SJCRH30 (cell line): ENCODE measurements at regions not wholly inside any gene's neighbourhood (a gene's known extent, or its start where the extent isn't known, plus 50 kb on each side); places are given as distances from the start of the nearest gene placed in this dataset.

Experiments used
- DNase-seq, 2 experiments: peaks; one replicate each; pipeline ENCODE4 v3.0.0-alpha.2; 2015 to 2020
- H3K27ac ChIP-seq: fragments of 250-450 bp; sonication (Bioruptor Pico); 2 replicates; pipeline ENCODE4 v1.5.1; 2020; ENCODE audit warnings: mild to moderate bottlenecking, moderate library complexity
- H3K27me3 ChIP-seq: fragments of 250-450 bp; sonication (Bioruptor Pico); 2 replicates; pipeline ENCODE4 v1.5.1; 2020; ENCODE audit warnings: mild to moderate bottlenecking, moderate library complexity
- H3K36me3 ChIP-seq: fragments of 250-450 bp; sonication (Bioruptor Pico); 2 replicates; pipeline ENCODE4 v1.5.1; 2020; ENCODE audit warnings: mild to moderate bottlenecking, moderate library complexity
- H3K4me1 ChIP-seq: fragments of 250-450 bp; sonication (Bioruptor Pico); 2 replicates; pipeline ENCODE4 v1.5.1; 2020; ENCODE audit warnings: mild to moderate bottlenecking, moderate library complexity
- H3K4me3 ChIP-seq: fragments of 250-450 bp; sonication (Bioruptor Pico); 2 replicates; pipeline ENCODE4 v1.5.1; 2020; ENCODE audit warnings: mild to moderate bottlenecking, moderate library complexity
- H3K9me3 ChIP-seq: fragments of 250-450 bp; sonication (Bioruptor Pico); replicated peaks from 2 replicates; pipeline ENCODE4 v1.5.1; 2020; ENCODE audit warnings: mild to moderate bottlenecking, moderate library complexity

DNA sequence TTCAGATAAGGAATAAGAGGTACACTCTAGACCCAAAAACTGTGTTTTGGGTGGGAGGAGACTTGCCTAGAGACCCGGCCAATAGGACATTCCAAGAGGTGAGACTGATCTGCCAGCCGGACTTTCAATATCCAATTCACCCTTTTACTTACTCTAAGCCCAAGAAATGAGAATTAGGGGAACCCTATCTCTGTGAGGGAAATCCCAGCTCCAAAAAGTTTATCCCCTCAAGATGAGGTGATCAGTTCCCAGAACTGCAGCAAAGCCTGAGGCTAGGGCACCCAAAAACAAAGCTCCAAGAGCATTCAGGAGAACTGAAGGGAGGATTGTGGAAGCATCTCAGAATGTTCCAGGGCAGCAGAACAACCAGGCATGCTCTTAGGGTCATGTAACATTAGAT, 251.7 kb downstream of the PTTG2 start:
- Histone ChIP-seq H3K4me3 (no peak overlapping the region), H3K4me1 (no peaks in the 10 kb centered on the region), H3K36me3 (no peaks in the 10 kb centered on the region), H3K27me3 (no peaks in the 10 kb centered on the region), H3K27ac (no peak overlapping the region), H3K9me3 (no peaks in the 10 kb centered on the region)
- DNase-seq, result no peak

GRCh38 chr4:38213083-38213805, 253.0 kb downstream of the PTTG2 start:
- Histone ChIP-seq H3K4me1 (no peaks in the 10 kb centered on the region), H3K36me3 (no peaks in the 10 kb centered on the region), H3K9me3 (no peaks in the 10 kb centered on the region), H3K27me3 (no peaks in the 10 kb centered on the region), H3K27ac (no peak overlapping the region), H3K4me3 (no peak overlapping the region)
- DNase-seq, result no peak

- H3K27me3 ChIP-seq, result no peaks in the 10 kb centered on the region; the same call in 1 of the 2 replicates
- no peak overlapping the region for H3K4me3 ChIP-seq
- no peaks in the 10 kb centered on the region for H3K36me3 ChIP-seq
- DNase-seq, result no peak
- H3K9me3 ChIP-seq, result no peaks in the 10 kb centered on the region
- no peak overlapping the region for H3K27ac ChIP-seq
- H3K4me1 ChIP-seq, result no peaks in the 10 kb centered on the region
These were observed 262.7 kb downstream of the PTTG2 start for GRCh38 chr4:38222892-38223291.

- DNase-seq, result no peak
- Histone ChIP-seq H3K27me3 (no peaks in the 10 kb centered on the region; the same call in 1 of the 2 replicates), H3K27ac (no peak overlapping the region), H3K36me3 (no peaks in the 10 kb centered on the region), H3K9me3 (no peaks in the 10 kb centered on the region), H3K4me3 (no peak overlapping the region), H3K4me1 (no peaks in the 10 kb centered on the region)
These were observed 263.1 kb downstream of the PTTG2 start for GRCh38 chr4:38223306-38223705.

DNA sequence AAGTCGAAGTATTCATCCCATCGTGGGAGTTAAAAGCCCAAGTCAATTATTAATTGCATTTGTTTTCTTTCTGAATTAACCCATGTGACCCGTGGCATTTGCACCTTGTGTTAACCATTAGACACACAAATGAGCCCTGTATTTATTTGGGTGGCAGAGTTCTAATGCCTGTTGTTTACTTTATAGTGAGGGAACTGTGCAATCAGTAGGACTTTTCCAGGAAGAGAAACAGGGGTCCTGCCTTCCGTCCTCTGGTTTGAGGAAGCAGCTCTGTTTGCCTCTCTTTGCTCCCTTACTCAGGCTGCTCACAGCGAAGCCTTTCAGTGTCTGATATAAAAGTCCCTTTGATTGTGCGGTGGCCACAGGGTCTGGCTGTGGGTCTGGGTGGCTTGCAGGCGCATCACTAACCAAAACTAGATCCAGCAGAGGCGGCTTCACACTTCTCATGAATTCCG, 263.6 kb downstream of the PTTG2 start:
- no peak overlapping the region for H3K27ac ChIP-seq
- peaks cover 3% of the 10 kb centered on the region; the same call in 1 of the 2 replicates for H3K27me3 ChIP-seq
- no peaks in the 10 kb centered on the region for H3K9me3 ChIP-seq
- no peaks in the 10 kb centered on the region for H3K4me1 ChIP-seq
- H3K4me3 ChIP-seq, result no peak overlapping the region
- no peak for DNase-seq
- H3K36me3 ChIP-seq, result no peaks in the 10 kb centered on the region

- Histone ChIP-seq H3K4me1 (no peaks in the 10 kb centered on the region), H3K27ac (no peak overlapping the region), H3K27me3 (peaks cover 6% of the 10 kb centered on the region), H3K9me3 (no peaks in the 10 kb centered on the region), H3K36me3 (no peaks in the 10 kb centered on the region), H3K4me3 (no peak overlapping the region)
- DNase-seq, result no peak
These were observed 264.7 kb downstream of the PTTG2 start for GRCh38 chr4:38224850-38225249.

GRCh38 chr4:38226170-38226569, 266.0 kb downstream of the PTTG2 start:
- H3K4me1 ChIP-seq, result no peaks in the 10 kb centered on the region
- DNase-seq, result no peak
- H3K36me3 ChIP-seq, result no peaks in the 10 kb centered on the region
- H3K4me3 ChIP-seq, result no peak overlapping the region
- peaks cover 10% of the 10 kb centered on the region for H3K27me3 ChIP-seq
- no peaks in the 10 kb centered on the region for H3K9me3 ChIP-seq
- no peak overlapping the region for H3K27ac ChIP-seq

DNA sequence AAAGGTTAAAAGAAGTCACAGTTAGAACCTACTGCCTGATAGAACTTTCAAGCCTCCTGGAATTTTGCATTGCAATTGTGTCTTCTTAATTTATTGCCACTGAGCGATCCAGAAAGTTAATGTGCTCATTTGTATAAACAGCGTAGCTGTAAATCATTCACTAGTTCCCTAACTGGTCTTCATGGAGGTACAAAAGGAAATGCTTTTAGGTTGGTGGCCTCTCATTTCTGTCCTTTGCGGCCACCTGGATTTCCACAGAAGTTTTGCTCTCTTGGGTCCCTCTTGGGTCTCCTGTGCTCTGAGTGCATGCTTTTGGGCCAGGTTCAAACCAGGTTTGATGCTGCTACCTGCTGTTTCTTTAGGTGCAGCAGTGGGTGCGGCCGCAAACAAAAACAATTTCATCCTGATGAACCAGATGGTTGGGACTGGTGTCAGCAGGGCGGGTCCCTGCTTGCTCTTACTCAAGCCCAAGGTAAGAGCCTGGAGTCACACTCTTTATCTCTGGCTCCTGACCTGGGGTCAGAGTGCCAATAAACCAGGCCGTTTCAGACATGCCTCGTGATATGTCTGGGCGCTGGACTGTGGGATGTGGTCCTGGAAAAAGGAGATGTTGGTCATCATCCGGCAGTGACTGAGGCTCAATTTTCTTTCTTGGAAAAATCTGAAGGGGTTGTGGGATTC, 270.1 kb downstream of the PTTG2 start:
- DNase-seq, result no peak
- H3K36me3 ChIP-seq, result no peaks in the 10 kb centered on the region
- H3K9me3 ChIP-seq, result peaks cover 2% of the 10 kb centered on the region; the same call in 1 of the 2 replicates
- H3K4me3 ChIP-seq, result no peak overlapping the region
- no peak overlapping the region for H3K27ac ChIP-seq
- no peaks in the 10 kb centered on the region for H3K4me1 ChIP-seq
- H3K27me3 ChIP-seq, result peaks cover 10% of the 10 kb centered on the region

DNA sequence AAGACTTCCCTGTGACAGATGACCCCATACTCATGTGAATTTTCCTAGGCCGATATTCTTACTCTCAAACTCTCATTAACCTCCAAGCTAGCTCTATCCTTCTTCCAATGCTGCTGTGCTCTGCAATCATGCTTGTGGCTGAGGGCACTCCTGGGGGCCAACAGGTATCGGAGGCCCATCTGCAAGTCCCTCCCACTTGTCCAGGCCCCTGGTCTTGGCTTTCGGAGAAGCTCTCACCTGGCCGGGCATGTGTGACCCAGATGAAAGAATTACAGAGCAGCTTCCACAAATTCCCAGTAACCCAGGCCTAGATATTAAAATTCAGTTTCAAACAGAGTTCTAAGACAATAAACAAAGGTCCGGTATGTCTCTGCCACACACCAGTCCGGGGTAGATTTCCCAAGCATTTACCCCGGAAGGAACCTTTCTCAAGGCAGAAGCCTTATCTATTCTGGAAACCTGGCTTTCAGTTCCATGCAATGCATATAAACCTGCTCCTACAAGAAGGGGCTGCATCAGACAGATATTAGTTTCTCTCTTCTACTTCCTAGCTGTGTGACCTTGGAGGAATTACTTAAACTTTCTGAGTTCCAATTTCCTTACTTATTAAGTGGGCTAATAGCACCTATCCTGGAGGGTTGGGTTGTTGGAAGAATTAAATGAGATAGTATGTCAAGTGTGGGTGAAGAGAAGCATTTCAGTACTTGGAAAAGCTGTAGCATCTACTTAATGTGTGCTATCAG, 270.8 kb downstream of the PTTG2 start:
- no peaks in the 10 kb centered on the region for H3K4me1 ChIP-seq
- no peak for DNase-seq
- H3K27ac ChIP-seq, result no peak overlapping the region
- H3K36me3 ChIP-seq, result no peaks in the 10 kb centered on the region
- H3K9me3 ChIP-seq, result peaks cover 2% of the 10 kb centered on the region; the same call in 1 of the 2 replicates
- no peak overlapping the region for H3K4me3 ChIP-seq
- peaks cover 10% of the 10 kb centered on the region for H3K27me3 ChIP-seq

GRCh38 chr4:38231626-38232025, 271.4 kb downstream of the PTTG2 start:
- DNase-seq, result no peak
- no peak overlapping the region for H3K4me3 ChIP-seq
- H3K9me3 ChIP-seq, result peaks cover 2% of the 10 kb centered on the region; the same call in 1 of the 2 replicates
- peaks cover 10% of the 10 kb centered on the region for H3K27me3 ChIP-seq
- H3K4me1 ChIP-seq, result no peaks in the 10 kb centered on the region
- H3K27ac ChIP-seq, result no peak overlapping the region
- no peaks in the 10 kb centered on the region for H3K36me3 ChIP-seq

DNA sequence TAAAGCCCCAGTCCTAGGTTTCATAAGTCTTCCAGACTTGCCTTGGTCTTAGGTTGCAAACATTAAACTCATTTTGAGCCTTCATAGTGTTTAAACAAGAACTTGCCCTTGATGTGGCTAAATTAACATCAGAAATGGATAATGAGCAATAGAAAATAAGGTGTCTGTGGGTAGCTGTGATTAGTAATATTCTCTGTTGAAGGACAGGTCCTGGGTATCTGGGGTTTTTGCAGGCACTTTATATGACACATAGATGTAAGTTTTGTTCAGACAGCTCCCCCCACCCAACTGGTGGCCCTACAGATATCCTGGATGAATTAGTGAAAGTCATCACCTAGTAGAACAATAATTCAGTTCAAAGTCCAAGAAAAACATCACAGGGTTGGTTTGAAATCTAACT, 272.5 kb downstream of the PTTG2 start:
- peaks cover 10% of the 10 kb centered on the region for H3K27me3 ChIP-seq
- H3K4me1 ChIP-seq, result no peaks in the 10 kb centered on the region
- H3K4me3 ChIP-seq, result no peak overlapping the region
- H3K9me3 ChIP-seq, result peaks cover 2% of the 10 kb centered on the region; the same call in 1 of the 2 replicates
- no peaks in the 10 kb centered on the region for H3K36me3 ChIP-seq
- H3K27ac ChIP-seq, result no peak overlapping the region
- DNase-seq, result no peak

DNA sequence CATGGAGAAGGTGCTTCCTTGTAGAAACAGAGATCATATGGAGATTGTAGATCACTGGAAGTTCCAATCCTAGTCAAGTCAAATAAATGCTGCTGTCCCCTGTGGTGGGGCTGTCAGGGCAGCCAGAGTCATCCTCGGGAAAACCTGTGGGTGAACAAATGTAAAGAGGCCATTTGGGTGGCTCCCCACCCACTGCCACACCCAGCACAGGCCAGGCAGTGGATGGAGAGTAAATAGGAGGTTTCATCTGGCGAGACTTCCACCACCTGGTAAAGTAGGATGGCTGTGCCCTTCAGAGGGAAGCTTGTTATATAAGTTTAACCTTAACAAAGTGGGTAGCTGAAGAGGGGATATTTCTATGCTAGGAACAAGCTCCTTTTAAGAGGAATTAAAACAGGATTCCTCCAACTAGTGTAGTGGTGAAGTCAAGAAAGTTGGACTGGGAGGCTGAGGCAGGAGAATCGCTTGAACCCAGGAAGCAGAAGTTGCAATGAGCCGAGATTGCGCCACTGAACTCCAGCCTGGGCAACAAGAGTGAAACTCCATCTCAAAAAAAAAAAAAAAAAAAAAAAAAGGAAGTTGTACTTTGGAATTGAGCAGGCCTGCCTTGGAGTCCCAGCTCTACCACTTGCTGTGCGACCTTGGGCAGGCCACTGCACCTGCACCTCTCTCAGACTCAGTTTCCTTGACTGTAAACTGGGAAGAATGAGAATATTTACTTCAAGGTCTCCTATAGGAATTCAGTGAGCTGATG, 273.7 kb downstream of the PTTG2 start:
- Histone ChIP-seq H3K9me3 (peaks cover 2% of the 10 kb centered on the region; the same call in 1 of the 2 replicates), H3K4me1 (no peaks in the 10 kb centered on the region), H3K36me3 (no peaks in the 10 kb centered on the region), H3K4me3 (no peak overlapping the region), H3K27ac (no peak overlapping the region), H3K27me3 (peaks cover 7% of the 10 kb centered on the region)
- DNase-seq, result no peak

GRCh38 chr4:38235354-38235753, 275.2 kb downstream of the PTTG2 start:
- no peak overlapping the region for H3K27ac ChIP-seq
- peaks cover 2% of the 10 kb centered on the region; the same call in 1 of the 2 replicates for H3K9me3 ChIP-seq
- no peaks in the 10 kb centered on the region for H3K36me3 ChIP-seq
- H3K27me3 ChIP-seq, result no peaks in the 10 kb centered on the region; the same call in 1 of the 2 replicates
- no peak for DNase-seq
- no peaks in the 10 kb centered on the region for H3K4me1 ChIP-seq
- no peak overlapping the region for H3K4me3 ChIP-seq

DNA sequence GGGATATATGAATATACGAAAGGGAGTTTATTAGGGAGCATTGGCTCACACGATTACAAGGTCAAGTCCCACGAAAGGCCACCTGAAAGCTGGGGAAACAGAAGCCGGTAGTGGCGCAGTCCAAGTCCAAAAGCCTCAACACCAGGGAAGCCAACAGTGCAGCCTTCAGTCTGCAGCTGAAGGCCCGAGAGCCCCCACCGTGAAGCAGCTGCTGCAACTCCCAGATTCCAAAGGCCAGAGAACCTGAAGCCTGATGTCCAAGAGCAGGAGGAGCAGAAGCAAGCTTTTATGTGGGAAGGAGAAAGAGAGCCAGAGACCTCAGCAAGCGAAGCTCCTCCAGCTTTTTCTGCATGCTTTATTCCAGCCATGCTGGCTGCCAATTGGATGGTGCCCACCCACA, 275.8 kb downstream of the PTTG2 start:
- no peak for DNase-seq
- H3K36me3 ChIP-seq, result no peaks in the 10 kb centered on the region
- no peak overlapping the region for H3K27ac ChIP-seq
- no peaks in the 10 kb centered on the region for H3K4me1 ChIP-seq
- no peaks in the 10 kb centered on the region; the same call in 1 of the 2 replicates for H3K27me3 ChIP-seq
- peaks cover 2% of the 10 kb centered on the region; the same call in 1 of the 2 replicates for H3K9me3 ChIP-seq
- no peak overlapping the region for H3K4me3 ChIP-seq
